ENCODE measurements at regions not wholly inside any gene's neighbourhood (a gene's known extent, or its start where the extent isn't known, plus 50 kb on each side); places are given as distances from the start of the nearest gene placed in this dataset.

DNA sequence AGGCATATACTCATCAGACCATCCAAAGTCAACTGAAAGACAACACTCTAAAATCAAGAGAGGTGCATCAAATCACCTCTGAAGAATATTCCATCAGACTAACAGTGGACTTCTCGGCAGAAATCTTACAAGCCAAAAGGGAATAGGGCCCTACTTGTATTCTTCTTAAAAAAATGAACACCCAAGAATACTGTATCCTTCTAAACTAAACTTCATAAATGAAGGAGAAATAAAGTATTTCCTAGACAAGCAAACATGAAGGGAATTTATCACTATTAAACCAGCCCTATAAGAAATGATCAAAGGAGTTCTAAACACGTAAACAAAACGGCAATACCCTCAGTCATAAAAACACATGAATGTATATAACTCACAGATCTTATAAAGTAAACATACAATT is 141.2 kb downstream of the CXXC4 start:
- DNase-seq, result no peak
- no peak overlapping the region for H3K4me3 ChIP-seq
- TF ChIP-seq, protein P1, sequence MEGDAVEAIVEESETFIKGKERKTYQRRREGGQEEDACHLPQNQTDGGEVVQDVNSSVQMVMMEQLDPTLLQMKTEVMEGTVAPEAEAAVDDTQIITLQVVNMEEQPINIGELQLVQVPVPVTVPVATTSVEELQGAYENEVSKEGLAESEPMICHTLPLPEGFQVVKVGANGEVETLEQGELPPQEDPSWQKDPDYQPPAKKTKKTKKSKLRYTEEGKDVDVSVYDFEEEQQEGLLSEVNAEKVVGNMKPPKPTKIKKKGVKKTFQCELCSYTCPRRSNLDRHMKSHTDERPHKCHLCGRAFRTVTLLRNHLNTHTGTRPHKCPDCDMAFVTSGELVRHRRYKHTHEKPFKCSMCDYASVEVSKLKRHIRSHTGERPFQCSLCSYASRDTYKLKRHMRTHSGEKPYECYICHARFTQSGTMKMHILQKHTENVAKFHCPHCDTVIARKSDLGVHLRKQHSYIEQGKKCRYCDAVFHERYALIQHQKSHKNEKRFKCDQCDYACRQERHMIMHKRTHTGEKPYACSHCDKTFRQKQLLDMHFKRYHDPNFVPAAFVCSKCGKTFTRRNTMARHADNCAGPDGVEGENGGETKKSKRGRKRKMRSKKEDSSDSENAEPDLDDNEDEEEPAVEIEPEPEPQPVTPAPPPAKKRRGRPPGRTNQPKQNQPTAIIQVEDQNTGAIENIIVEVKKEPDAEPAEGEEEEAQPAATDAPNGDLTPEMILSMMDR (IDR thresholded peaks at IDR 0.05), result no peak
- no peak for TF ChIP-seq POLR2A (IDR thresholded peaks at IDR 0.05)
- H3K4me1 ChIP-seq, result no peaks in the 10 kb centered on the region
- no peak overlapping the region for H3K27ac ChIP-seq
- peaks cover 0 to 6% (median 0%) of the 10 kb centered on the region in 4 donors for H3K9me3 ChIP-seq
- no peaks in the 10 kb centered on the region for H3K27me3 ChIP-seq
- no peaks in the 10 kb centered on the region for H3K36me3 ChIP-seq

DNA sequence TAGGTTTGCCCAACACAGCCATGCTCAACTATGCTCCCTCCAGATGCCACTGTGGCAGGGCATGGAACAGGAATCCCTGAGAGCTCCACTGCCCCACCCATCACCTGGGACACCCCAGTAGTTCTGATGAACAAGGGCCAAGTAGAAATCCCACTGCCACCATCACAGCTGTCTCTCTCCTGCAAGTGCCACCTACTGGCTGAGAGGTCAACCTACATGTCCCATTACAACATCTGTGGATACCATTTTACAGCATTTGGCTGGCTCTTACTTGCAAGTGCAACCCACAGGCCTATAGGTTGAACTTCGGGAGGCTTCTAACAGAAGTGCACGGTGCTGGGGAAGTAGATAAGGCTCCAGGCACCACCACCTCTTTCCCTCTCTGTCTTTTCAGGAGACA is 142.5 kb downstream of the CXXC4 start:
- Histone ChIP-seq H3K4me3 (no peak overlapping the region), H3K27me3 (no peaks in the 10 kb centered on the region), H3K4me1 (no peaks in the 10 kb centered on the region), H3K36me3 (no peaks in the 10 kb centered on the region), H3K9me3 (peaks cover 0 to 6% (median 0%) of the 10 kb centered on the region in 4 donors), H3K27ac (no peak overlapping the region)
- no peak for DNase-seq
- TF ChIP-seq, protein P1 (IDR thresholded peaks at IDR 0.05), result peak in 2 of 6 experiments; percentile 6 to 14
- TF ChIP-seq POLR2A (IDR thresholded peaks at IDR 0.05), result no peak

- no peak for TF ChIP-seq POLR2A (IDR thresholded peaks at IDR 0.05)
- TF ChIP-seq, protein P1 (IDR thresholded peaks at IDR 0.05), result no peak
- DNase-seq, result no peak
These were observed 143.0 kb downstream of the CXXC4 start for GRCh38 chr4:104351706-104352105.

DNA sequence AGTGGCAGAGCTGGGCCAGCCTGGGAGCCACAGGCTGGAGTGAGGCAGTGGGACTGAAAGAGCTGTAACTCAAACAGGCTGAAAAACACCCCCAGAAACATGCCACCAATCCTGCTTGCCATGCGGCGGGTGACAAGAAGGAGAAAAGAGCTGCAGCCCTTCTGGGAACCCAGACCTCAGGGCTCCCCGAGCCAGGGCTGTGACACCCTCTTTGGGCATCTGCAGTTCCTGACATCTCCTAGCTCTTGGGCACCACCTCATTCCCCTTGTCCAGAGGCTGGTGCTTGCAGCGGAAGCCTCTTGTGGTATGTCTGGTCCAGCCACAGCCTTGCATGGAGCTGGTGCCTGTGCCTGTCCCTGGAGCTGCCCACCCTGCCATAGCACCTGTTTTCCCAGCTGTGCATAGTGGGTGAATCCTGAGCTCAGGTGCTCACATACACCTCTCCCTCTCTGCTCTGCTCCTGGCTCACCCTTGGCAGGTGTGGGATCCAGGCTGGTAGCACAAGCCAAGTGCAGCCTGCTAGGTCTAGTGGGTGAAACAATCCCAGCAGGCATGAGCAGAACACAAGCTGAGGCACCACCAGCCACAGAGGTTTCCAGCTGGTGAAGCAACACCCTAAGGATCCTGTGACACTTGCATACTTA is 149.0 kb downstream of the CXXC4 start:
- H3K9me3 ChIP-seq, result no peaks in the 10 kb centered on the region
- DNase-seq, result no peak
- TF ChIP-seq POLR2A (IDR thresholded peaks at IDR 0.05), result no peak
- TF ChIP-seq, protein P1 (IDR thresholded peaks at IDR 0.05), result no peak
- no peaks in the 10 kb centered on the region for H3K36me3 ChIP-seq
- H3K27me3 ChIP-seq, result no peaks in the 10 kb centered on the region
- H3K27ac ChIP-seq, result no peak overlapping the region
- no peak overlapping the region for H3K4me3 ChIP-seq
- no peaks in the 10 kb centered on the region for H3K4me1 ChIP-seq

More at GRCh38 chr4:104351706-104352105, 143.0 kb downstream of the CXXC4 start:
- Histone ChIP-seq H3K9me3 (peaks cover 0 to 6% (median 0%) of the 10 kb centered on the region in 4 donors), H3K27ac (no peak overlapping the region), H3K4me1 (no peaks in the 10 kb centered on the region), H3K4me3 (no peak overlapping the region), H3K36me3 (no peaks in the 10 kb centered on the region), H3K27me3 (no peaks in the 10 kb centered on the region)

- Histone ChIP-seq H3K27ac (no peak overlapping the region), H3K4me3 (no peak overlapping the region), H3K27me3 (no peaks in the 10 kb centered on the region), H3K4me1 (no peaks in the 10 kb centered on the region), H3K36me3 (no peaks in the 10 kb centered on the region), H3K9me3 (no peaks in the 10 kb centered on the region)
- no peak for DNase-seq
- no peak for TF ChIP-seq POLR2A (IDR thresholded peaks at IDR 0.05)
- TF ChIP-seq, protein P1 (IDR thresholded peaks at IDR 0.05), result no peak
These were observed 150.2 kb downstream of the CXXC4 start for GRCh38 chr4:104344342-104344980.

Data from Peyer's patch (tissue), 4 donors.